Fibroblast of skin of left quadriceps (primary cell): ENCODE measurements at regions not wholly inside any gene's neighbourhood (a gene's known extent, or its start where the extent isn't known, plus 50 kb on each side); places are given as distances from the start of the nearest gene placed in this dataset.

ENCODE experiments used
- DNase-seq, 2 experiments: peaks; one replicate each; pipeline ENCODE4 v3.0.0-alpha.2; 2013; ENCODE audit warnings: low read depth in 2 of 2

GRCh38 chr2:157182834-157183396 is 74.6 kb upstream of the GALNT5 start:
- DNase-seq: peak; percentile 65 to 68

DNA sequence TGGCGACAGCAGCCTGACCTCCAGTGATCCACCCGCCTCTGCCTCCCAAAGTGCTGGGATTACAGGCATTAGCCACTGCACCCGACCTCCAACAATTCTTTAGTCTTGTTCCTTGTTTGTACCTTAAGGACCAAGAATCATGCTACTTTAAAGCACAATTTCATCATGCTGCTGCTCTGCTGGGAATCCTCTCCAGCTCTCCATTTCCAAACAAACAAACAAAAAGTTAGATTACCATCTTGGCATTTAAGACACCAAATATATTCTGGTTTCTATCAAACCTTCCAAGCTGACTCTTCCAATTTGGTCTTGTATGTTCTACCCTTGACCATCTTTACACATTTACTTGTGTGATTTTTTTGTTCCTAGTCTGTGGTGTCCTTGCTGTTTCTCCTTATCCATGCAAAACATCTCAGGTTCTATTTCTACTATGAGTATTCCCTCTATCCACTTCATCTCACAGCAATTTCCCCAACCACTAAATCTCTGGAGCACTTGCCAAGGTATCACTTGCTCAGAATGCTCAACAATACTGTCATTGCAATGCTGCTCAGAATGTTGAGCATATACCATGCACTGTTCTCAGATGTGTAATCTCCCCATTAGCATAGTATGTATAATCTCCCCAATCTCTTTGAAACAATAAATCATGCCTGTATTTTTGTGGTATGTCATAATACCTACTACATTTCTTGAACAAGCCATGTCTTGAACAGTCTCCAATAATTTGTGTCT is 73.2 kb upstream of the GALNT5 start:
- no peak for DNase-seq

DNA sequence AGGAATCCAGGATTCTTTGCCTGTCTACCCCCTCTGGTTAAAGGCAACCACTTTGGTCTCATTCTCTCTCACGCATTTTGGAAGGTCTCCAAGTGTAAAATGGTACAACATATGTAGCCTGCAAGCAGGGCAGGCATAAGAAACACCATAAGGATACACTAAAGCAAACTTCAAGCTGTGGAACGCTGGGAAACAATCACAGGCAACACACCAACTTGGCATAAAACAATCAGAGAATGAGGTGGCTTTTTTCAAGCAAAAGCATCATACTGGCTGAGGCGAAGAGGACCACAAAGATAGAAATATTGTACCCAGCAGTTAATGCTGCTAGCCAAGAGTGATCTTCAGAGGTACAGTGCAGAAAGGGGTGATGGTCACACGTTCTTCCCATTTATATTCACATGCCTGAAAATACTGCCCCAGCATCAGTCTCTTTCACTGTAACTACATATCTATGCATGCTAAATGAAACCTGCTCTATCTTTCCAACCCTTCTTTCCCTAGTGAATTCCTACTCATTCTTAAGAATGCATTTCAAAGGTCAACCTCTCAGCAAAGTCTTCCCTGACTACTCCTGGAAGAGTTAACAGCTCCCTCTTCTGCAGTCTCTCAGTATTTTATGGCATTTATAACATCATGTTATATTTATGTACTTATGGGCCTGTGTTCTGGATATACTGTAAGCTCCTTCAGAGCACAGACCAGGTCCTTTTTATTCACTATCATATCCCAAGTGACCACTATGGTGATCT is 71.9 kb upstream of the GALNT5 start:
- peak in 1 of 2 experiments; percentile 34 for DNase-seq

DNA sequence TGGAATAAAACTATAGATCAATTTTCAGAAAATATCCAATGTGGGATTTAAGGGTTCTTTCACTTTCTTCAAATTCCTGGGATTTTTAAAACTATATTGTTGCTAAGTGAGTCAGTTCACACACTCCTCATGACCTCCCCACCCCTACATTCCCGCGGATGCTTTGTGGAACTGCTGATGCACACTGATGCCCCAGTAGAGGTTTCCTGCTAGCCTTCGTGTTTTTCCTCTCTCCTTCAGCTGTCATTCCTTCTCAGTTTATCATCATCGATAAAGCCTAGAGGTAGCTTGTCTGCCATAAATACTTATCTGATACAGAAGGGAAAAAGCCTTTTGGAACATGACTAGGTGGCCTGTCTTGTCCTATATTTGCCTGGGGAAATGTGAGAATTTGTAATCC is 67.4 kb upstream of the GALNT5 start:
- DNase-seq: peak; percentile 45 to 58

DNA sequence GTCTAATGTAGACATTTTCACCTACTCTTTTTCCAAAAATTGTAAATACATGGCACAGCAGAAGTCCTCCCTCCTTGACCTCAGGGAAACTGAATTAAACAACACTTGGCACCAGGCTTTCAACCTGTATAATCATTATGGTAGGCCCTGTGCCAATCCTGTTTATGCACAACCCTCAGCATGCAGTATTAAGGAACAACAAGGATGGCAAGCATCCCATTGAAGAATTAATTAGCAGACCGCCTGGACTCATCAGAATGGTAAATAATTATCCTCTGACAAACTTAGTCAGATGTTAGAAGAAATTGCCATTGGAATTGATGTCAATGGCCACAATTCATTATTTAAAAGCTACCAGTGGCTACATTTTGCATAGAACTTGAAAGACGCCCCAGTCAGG is 66.3 kb upstream of the GALNT5 start:
- DNase-seq: no peak

GRCh38 chr2:157192445-157193423 is 64.8 kb upstream of the GALNT5 start:
- DNase-seq: no peak

DNA sequence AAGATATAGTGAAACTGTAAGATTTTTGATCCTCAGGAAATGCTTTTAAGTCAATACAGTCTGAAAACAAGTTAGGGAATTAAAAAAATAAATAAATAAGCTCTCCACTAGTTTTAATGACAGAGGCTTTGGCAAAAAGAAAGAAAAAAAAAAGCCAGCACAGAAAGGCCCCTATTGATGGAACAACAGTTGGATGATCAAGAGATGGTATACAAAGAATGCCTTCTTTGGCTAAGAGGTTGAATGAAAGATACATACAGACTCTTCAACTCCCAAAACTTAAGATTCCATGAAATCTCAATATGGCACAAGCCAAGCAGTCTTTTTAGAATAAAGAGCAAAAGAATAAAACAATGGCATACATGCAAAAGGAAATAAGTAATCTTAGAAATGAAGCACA is 64.0 kb upstream of the GALNT5 start:
- DNase-seq: no peak

- DNase-seq: peak; percentile 40 to 54
Observed at GRCh38 chr2:157194097-157194688, 63.3 kb upstream of the GALNT5 start.

GRCh38 chr2:157194844-157195243 is 62.7 kb upstream of the GALNT5 start:
- DNase-seq: no peak

DNA sequence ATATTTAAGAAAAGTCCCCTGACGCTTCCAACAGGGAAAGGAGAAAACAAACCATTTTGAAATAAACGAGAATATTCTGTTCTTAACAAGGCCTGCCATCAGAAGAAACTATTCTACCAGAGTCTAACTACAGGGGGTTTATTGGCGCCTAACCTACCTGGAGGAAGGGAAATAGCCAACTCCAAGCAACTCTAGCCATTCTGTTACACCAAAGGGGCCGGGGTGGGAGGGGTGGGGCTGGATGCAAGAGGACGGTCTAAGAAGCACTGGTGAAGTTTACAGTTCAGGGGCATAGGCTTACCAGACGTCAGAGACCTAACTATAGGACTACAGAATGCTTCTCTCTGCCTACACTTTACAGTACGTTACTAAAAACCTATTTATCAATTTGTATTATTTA is 60.5 kb upstream of the GALNT5 start:
- no peak for DNase-seq

DNA sequence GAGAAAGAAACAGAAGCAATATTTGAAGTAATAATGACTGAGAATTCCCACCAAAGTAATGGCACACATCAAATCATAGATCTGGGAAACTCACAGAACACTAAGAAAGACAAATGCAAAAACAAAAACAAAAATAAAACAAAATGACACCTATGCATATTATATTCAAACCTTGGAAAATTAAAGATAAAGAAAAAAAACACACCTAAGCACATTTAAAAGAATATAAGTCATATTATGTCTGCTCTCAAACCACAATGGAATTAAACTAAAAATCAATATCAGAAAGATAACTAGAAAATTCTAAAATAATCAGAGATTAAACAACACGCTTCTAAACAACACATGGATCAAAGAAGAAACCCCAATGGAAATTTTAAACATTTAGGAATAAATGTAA is 59.7 kb upstream of the GALNT5 start:
- no peak for DNase-seq

DNA sequence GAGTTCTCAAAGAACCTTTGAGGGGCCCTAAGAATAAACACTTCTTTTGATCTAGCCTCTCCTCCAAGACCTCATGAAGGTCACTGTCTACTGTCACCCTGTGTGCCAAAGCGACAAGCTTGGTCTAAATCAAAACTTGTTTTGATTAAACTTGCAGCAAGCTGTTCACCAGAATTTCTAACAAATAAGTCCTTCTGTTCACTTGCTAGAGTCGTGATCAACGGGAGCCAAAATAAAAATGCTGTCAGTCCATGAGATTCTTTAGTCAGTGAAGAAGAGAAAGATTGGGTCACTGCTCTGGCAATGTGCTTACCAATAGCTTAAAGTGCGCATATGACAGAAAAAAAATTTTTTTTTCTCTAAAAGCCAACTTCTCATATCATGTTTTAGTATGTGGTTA is 53.9 kb upstream of the GALNT5 start:
- DNase-seq: no peak

DNA sequence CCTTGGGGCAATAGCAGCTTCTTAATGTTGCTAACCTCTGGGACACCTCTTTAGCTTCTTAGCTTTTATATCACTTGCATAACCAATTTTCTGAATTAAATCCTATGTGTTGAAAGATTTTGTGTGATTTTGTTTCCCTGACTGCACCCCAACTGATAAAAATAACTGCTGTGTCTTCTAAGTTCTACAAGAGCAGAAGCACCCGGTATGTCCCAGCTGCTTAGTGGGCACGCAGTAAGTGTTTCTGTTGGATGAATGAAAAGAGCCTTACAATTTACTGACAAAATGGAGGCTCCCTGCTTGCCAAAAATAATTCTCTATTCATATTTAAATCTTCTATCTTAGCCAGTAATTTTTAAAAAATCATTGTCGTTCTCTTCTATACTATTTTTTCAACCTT is 53.1 kb upstream of the GALNT5 start:
- no peak for DNase-seq

GRCh38 chr2:157206916-157207315 is 50.6 kb upstream of the GALNT5 start:
- no peak for DNase-seq
